SU-DHL-6 (cell line): ENCODE measurements at regions not wholly inside any gene's neighbourhood (a gene's known extent, or its start where the extent isn't known, plus 50 kb on each side); places are given as distances from the start of the nearest gene placed in this dataset.
"Not testable (repeated sequence)": the region's sequence is repeated elsewhere in the genome, so short reads cannot be mapped to it uniquely, and the experiment has no call there.

ENCODE experiments used
- H2AFZ ChIP-seq: fragments of 200-600 bp; sonication (generic); 2 replicates; pipeline ENCODE4 v1.6.1; 2014; ENCODE audit warnings: low read depth, mild to moderate bottlenecking, moderate library complexity, mixed read lengths, antibody characterized with exemption, low read length; ENCODE audit not compliant: severe bottlenecking
- H3F3A ChIP-seq: fragments of 200-600 bp; shearing (Covaris generic); 2 replicates; pipeline ENCODE4 v1.6.0; 2016; ENCODE audit warnings: antibody characterized with exemption, mild to moderate bottlenecking; ENCODE audit not compliant: insufficient read depth
- H3K27ac ChIP-seq: fragments of 200-600 bp; sonication (generic); 2 replicates; pipeline ENCODE4 v1.5.1; 2016; ENCODE audit warnings: low read depth, mild to moderate bottlenecking, low read length, moderate library complexity, mixed read lengths
- H3K27me3 ChIP-seq: fragments of 200-600 bp; sonication (generic), shearing (Covaris generic); 2 replicates; pipeline ENCODE4 v1.6.0; 2014; ENCODE audit warnings: mild to moderate bottlenecking, low read length
- H3K36me3 ChIP-seq: fragments of 200-600 bp; sonication (generic); 2 replicates; pipeline ENCODE4 v1.6.1; 2014; ENCODE audit warnings: mild to moderate bottlenecking, low read length, mixed read lengths
- H3K4me2 ChIP-seq: fragments of 300-600, 200-600 bp; shearing (Covaris generic), sonication (generic); 2 replicates; pipeline ENCODE4 v1.6.0; 2014; ENCODE audit warnings: low read length, low read depth, mild to moderate bottlenecking; ENCODE audit not compliant: poor library complexity, severe bottlenecking
- H3K4me3 ChIP-seq: fragments of 200-600 bp; sonication (generic); 2 replicates; pipeline ENCODE4 v1.5.1; 2014; ENCODE audit warnings: antibody characterized with exemption, low read length, mild to moderate bottlenecking, mixed read lengths; ENCODE audit not compliant: insufficient read depth, poor library complexity, severe bottlenecking
- H3K79me2 ChIP-seq: fragments of 200-600 bp; sonication (generic); 2 replicates; pipeline ENCODE4 v1.6.1; 2014; ENCODE audit warnings: mild to moderate bottlenecking, low read length, moderate library complexity; ENCODE audit not compliant: insufficient read depth
- H3K9ac ChIP-seq: fragments of 200-600 bp; sonication (generic); 2 replicates; pipeline ENCODE4 v1.7.0; 2014; ENCODE audit warnings: mild to moderate bottlenecking, low read length
- H3K9me2 ChIP-seq: fragments of 200-600 bp; sonication (generic); replicated peaks from 2 replicates; pipeline ENCODE4 v1.6.1; 2014; ENCODE audit warnings: low read length; ENCODE audit not compliant: insufficient read depth
- H3K9me3 ChIP-seq: fragments of 200-600 bp; sonication (generic); 2 replicates; pipeline ENCODE4 v1.6.1; 2014; ENCODE audit warnings: low read length, mixed read lengths; ENCODE audit not compliant: insufficient read depth
- H4K20me1 ChIP-seq: fragments of 200-600 bp; sonication (generic); 2 replicates; pipeline ENCODE4 v1.6.1; 2014; ENCODE audit warnings: low read depth, mild to moderate bottlenecking, antibody characterized with exemption, low read length, moderate library complexity, mixed read lengths
- CTCF ChIP-seq: fragments of 200-600 bp; sonication (generic); IDR thresholded peaks from one replicate; pipeline ENCODE4 v1.5.1; 2017; ENCODE audit warnings: antibody characterized with exemption, mild to moderate bottlenecking, low read length, moderate library complexity; ENCODE audit not compliant: insufficient read depth, poor library complexity, severe bottlenecking
- EZH2phosphoT487 ChIP-seq: fragments of 200-600 bp; sonication (generic), shearing (Covaris generic); conservative IDR thresholded peaks from 2 replicates; pipeline ENCODE4 v1.6.1; 2018; ENCODE audit warnings: mild to moderate bottlenecking, antibody characterized with exemption, low read length, moderate library complexity, mixed read lengths

DNA sequence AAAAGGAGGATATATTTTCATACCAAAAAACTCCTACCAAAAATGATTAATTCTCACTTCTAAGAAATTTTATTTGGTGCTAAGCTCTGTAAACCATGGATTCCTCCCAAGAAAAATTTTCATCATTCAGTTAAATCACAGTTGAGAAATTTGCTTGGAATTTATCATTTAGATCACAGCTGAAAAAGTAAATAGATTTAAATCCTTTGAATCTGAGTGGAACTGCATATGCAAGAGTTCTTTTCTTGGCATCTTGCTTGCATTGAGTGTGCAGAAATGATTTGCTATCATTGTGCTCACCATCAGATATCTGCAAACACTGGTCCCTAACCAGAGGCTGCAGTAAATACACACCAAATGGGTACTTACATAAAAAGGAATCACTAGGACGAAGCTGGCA is 836.1 kb upstream of the CDH6 start:
- Histone ChIP-seq H4K20me1 (no peaks in the 10 kb centered on the region), H3K36me3 (no peaks in the 10 kb centered on the region), H3K9me2 (no peaks in the 10 kb centered on the region), H3K9ac (no peak overlapping the region), H3K4me3 (no peak overlapping the region), H3K27me3 (no peaks in the 10 kb centered on the region), H3K79me2 (no peaks in the 10 kb centered on the region), H3K9me3 (no peaks in the 10 kb centered on the region), H3K4me2 (no peak overlapping the region), H3K27ac (no peak overlapping the region), H3F3A (no peaks in the 10 kb centered on the region), H2AFZ (no peak overlapping the region)
- TF ChIP-seq EZH2phosphoT487 (no peak), CTCF (no peak)

DNA sequence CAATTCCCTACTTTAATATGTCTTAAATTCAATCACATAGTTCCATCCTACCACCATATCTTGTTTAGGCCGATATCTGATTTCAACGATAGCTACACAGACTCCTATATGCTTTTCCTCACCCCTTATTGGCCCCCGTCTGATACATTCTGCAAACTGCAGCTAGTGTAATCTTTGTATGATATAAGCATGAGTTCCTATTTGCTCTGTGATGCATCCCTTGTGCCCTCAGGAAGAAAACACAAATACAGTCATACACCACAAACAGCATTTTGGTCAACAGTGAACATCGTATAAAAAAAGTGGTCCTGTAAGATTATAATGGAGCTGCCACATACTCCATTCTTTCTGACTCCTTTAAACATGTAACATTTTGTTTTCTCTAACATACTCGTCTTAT is 837.8 kb upstream of the CDH6 start:
- Histone ChIP-seq H4K20me1 (no peaks in the 10 kb centered on the region), H3K79me2 (no peaks in the 10 kb centered on the region), H3K4me3 (no peak overlapping the region), H3K36me3 (no peaks in the 10 kb centered on the region), H3K4me2 (no peak overlapping the region), H3F3A (no peaks in the 10 kb centered on the region), H3K9me3 (no peaks in the 10 kb centered on the region), H3K27ac (no peak overlapping the region), H3K9ac (no peak overlapping the region), H3K9me2 (no peaks in the 10 kb centered on the region), H2AFZ (no peak overlapping the region), H3K27me3 (no peaks in the 10 kb centered on the region)
- no peak for TF ChIP-seq EZH2phosphoT487
- no peak for TF ChIP-seq CTCF

GRCh38 chr5:30347858-30348257 is 845.6 kb upstream of the CDH6 start:
- no peaks in the 10 kb centered on the region for H3K9me3 ChIP-seq
- no peak overlapping the region for H3K9ac ChIP-seq
- no peak for TF ChIP-seq EZH2phosphoT487
- no peak for TF ChIP-seq CTCF
- H2AFZ ChIP-seq, result no peak overlapping the region
- no peak overlapping the region for H3K27ac ChIP-seq
- no peaks in the 10 kb centered on the region for H4K20me1 ChIP-seq
- no peaks in the 10 kb centered on the region for H3K36me3 ChIP-seq
- no peaks in the 10 kb centered on the region for H3K9me2 ChIP-seq
- no peak overlapping the region for H3K4me2 ChIP-seq
- H3F3A ChIP-seq, result no peaks in the 10 kb centered on the region
- H3K4me3 ChIP-seq, result no peak overlapping the region
- no peaks in the 10 kb centered on the region for H3K79me2 ChIP-seq
- no peaks in the 10 kb centered on the region for H3K27me3 ChIP-seq

GRCh38 chr5:30345539-30346345 is 847.7 kb upstream of the CDH6 start:
- not testable (repeated sequence) for H3F3A ChIP-seq, H3K9ac ChIP-seq, H3K4me2 ChIP-seq, H3K9me2 ChIP-seq, H4K20me1 ChIP-seq, H2AFZ ChIP-seq, H3K27me3 ChIP-seq, H3K79me2 ChIP-seq, H3K4me3 ChIP-seq, H3K27ac ChIP-seq, H3K9me3 ChIP-seq, H3K36me3 ChIP-seq
